ENCODE measurements at regions not wholly inside any gene's neighbourhood (a gene's known extent, or its start where the extent isn't known, plus 50 kb on each side); places are given as distances from the start of the nearest gene placed in this dataset.
"Not testable (repeated sequence)": the region's sequence is repeated elsewhere in the genome, so short reads cannot be mapped to it uniquely, and the experiment has no call there.

- FAIRE-seq: no peak
- no peak for DNase-seq (ENCODE audit: insufficient read length, low spot score)
Observed at GRCh38 chr4:126532527-126532926, 1100.2 kb upstream of the INTU start.

- DNase-seq (ENCODE audit: insufficient read length, low spot score) (no peak), FAIRE-seq (no peak)
Observed at GRCh38 chr4:126533146-126533805, 1099.5 kb upstream of the INTU start.

GRCh38 chr4:126539771-126540170, 1093.0 kb upstream of the INTU start:
- FAIRE-seq: no peak
- no peak for DNase-seq (ENCODE audit: insufficient read length, low spot score)

GRCh38 chr4:126541820-126542219, 1090.9 kb upstream of the INTU start:
- FAIRE-seq: no peak
- no peak for DNase-seq (ENCODE audit: insufficient read length, low spot score)

GRCh38 chr4:126544276-126544675, 1088.5 kb upstream of the INTU start:
- DNase-seq (ENCODE audit: insufficient read length, low spot score) (no peak), FAIRE-seq (no peak)

- not testable (repeated sequence) for DNase-seq (ENCODE audit: insufficient read length, low spot score); FAIRE-seq
Observed at GRCh38 chr4:126546197-126546596, 1086.6 kb upstream of the INTU start.

- no peak for FAIRE-seq
- DNase-seq (ENCODE audit: insufficient read length, low spot score): no peak
Observed at GRCh38 chr4:126547352-126547751, 1085.4 kb upstream of the INTU start.

- DNase-seq (ENCODE audit: insufficient read length, low spot score): no peak
- no peak for FAIRE-seq
Observed at GRCh38 chr4:126548890-126549289, 1083.9 kb upstream of the INTU start.

GRCh38 chr4:126552321-126552720, 1080.4 kb upstream of the INTU start:
- FAIRE-seq (no peak), DNase-seq (ENCODE audit: insufficient read length, low spot score) (no peak)

- DNase-seq (ENCODE audit: insufficient read length, low spot score) (no peak), FAIRE-seq (no peak)
Observed at GRCh38 chr4:126553248-126553647, 1079.5 kb upstream of the INTU start.

- FAIRE-seq (no peak), DNase-seq (ENCODE audit: insufficient read length, low spot score) (no peak)
Observed at GRCh38 chr4:126558596-126558995, 1074.2 kb upstream of the INTU start.

- FAIRE-seq: no peak
- DNase-seq (ENCODE audit: insufficient read length, low spot score): no peak
Observed at GRCh38 chr4:126559961-126560360, 1072.8 kb upstream of the INTU start.

- DNase-seq (ENCODE audit: insufficient read length, low spot score) (no peak), FAIRE-seq (no peak)
Observed at GRCh38 chr4:126560794-126561193, 1072.0 kb upstream of the INTU start.

- FAIRE-seq (no peak), DNase-seq (ENCODE audit: insufficient read length, low spot score) (no peak)
Observed at GRCh38 chr4:126563389-126563788, 1069.4 kb upstream of the INTU start.

- DNase-seq (ENCODE audit: insufficient read length, low spot score) (no peak), FAIRE-seq (no peak)
Observed at GRCh38 chr4:126564283-126564854, 1068.4 kb upstream of the INTU start.

GRCh38 chr4:126568652-126569570, 1063.8 kb upstream of the INTU start:
- DNase-seq (ENCODE audit: insufficient read length, low spot score) (no peak), FAIRE-seq (no peak)

- FAIRE-seq (no peak), DNase-seq (ENCODE audit: insufficient read length, low spot score) (no peak)
Observed at GRCh38 chr4:126572264-126572663, 1060.5 kb upstream of the INTU start.

- DNase-seq (ENCODE audit: insufficient read length, low spot score) (no peak), FAIRE-seq (no peak)
Observed at GRCh38 chr4:126582737-126583136, 1050.0 kb upstream of the INTU start.

GRCh38 chr4:126583509-126583908, 1049.2 kb upstream of the INTU start:
- DNase-seq (ENCODE audit: insufficient read length, low spot score) (no peak), FAIRE-seq (peak; percentile 48)

GRCh38 chr4:126591583-126591982, 1041.2 kb upstream of the INTU start:
- no peak for DNase-seq (ENCODE audit: insufficient read length, low spot score)
- FAIRE-seq: no peak

- no peak for DNase-seq (ENCODE audit: insufficient read length, low spot score)
- FAIRE-seq: no peak
Observed at GRCh38 chr4:126592088-126592487, 1040.7 kb upstream of the INTU start.

- no peak for DNase-seq (ENCODE audit: insufficient read length, low spot score)
- no peak for FAIRE-seq
Observed at GRCh38 chr4:126593626-126594025, 1039.1 kb upstream of the INTU start.

Measured in HTR-8/SVneo (cell line).